ENCODE measurements at regions not wholly inside any gene's neighbourhood (a gene's known extent, or its start where the extent isn't known, plus 50 kb on each side); places are given as distances from the start of the nearest gene placed in this dataset.
A peak's percentile ranks its signal among the peaks of the same experiment; 100 is the strongest.

GRCh38 chr6:97850458-97851212 is 567.6 kb upstream of the MMS22L start:
- H3K27ac ChIP-seq (ENCODE audit: low read depth, low read length) = peak overlapping the region; percentile 36

GRCh38 chr6:97863697-97864096 is 580.7 kb upstream of the MMS22L start:
- H3K9me3 ChIP-seq (ENCODE audit: insufficient read depth, low read depth, low read length) = no peaks in the 10 kb centered on the region
- H3K4me1 Mint-ChIP-seq (ENCODE audit: low read depth, unreplicated experiment) = peaks cover 15% of the 10 kb centered on the region
- H3K4me3 ChIP-seq (ENCODE audit: insufficient read depth, low read depth, low read length) = no peak overlapping the region

More at GRCh38 chr6:97850458-97851212, 567.6 kb upstream of the MMS22L start:
- peak overlapping the region; percentile 71 for H2AFZ ChIP-seq (ENCODE audit: low read depth, low read length)
- peaks cover 7% of the 10 kb centered on the region for H3K4me1 ChIP-seq (ENCODE audit: insufficient read depth, low read length)
- H3K9ac ChIP-seq (ENCODE audit: low read length) = peak overlapping the region; percentile 56
- DNase-seq (ENCODE audit: low read depth) (peak; percentile 78), FAIRE-seq (peak; percentile 54)
- H3K27me3 ChIP-seq (ENCODE audit: insufficient read depth, low read length) = no peaks in the 10 kb centered on the region
- no peaks in the 10 kb centered on the region for H3K79me2 ChIP-seq (ENCODE audit: insufficient read depth, low read length)
- no peak for TF ChIP-seq CTCF (IDR thresholded peaks at IDR 0.05; ENCODE audit: insufficient read depth, low read depth, low read length)
- no peak for TF ChIP-seq EZH2 (IDR thresholded peaks at IDR 0.05; ENCODE audit: insufficient read depth, low read length)
- Mint-ChIP-seq H3K27me3 (ENCODE audit: low read depth, unreplicated experiment) (no peaks in the 10 kb centered on the region), H3K4me1 (ENCODE audit: low read depth, unreplicated experiment) (no peaks in the 10 kb centered on the region), H3K36me3 (ENCODE audit: low read depth, unreplicated experiment) (no peaks in the 10 kb centered on the region), H3K9me3 (ENCODE audit: unreplicated experiment) (no peaks in the 10 kb centered on the region), H3K4me3 (ENCODE audit: unreplicated experiment) (no peak overlapping the region), H3K27ac (ENCODE audit: unreplicated experiment) (peak overlapping the region; percentile 0)
- no peaks in the 10 kb centered on the region for H3K36me3 ChIP-seq (ENCODE audit: insufficient read depth, low read length)
- H3K9me3 ChIP-seq (ENCODE audit: insufficient read depth, low read depth, low read length) = no peaks in the 10 kb centered on the region
- peak overlapping the region; percentile 78 for H3K4me2 ChIP-seq (ENCODE audit: low read length)
- no peaks in the 10 kb centered on the region for H4K20me1 ChIP-seq (ENCODE audit: insufficient read depth, low read length)
- peak overlapping the region; percentile 49 for H3K4me3 ChIP-seq (ENCODE audit: insufficient read depth, low read depth, low read length)

More at GRCh38 chr6:97863697-97864096, 580.7 kb upstream of the MMS22L start:
- Histone ChIP-seq H3K4me1 (ENCODE audit: insufficient read depth, low read length) (no peaks in the 10 kb centered on the region), H3K36me3 (ENCODE audit: insufficient read depth, low read length) (no peaks in the 10 kb centered on the region), H3K9ac (ENCODE audit: low read length) (no peak overlapping the region), H2AFZ (ENCODE audit: low read depth, low read length) (no peak overlapping the region), H3K27me3 (ENCODE audit: insufficient read depth, low read length) (no peaks in the 10 kb centered on the region), H3K79me2 (ENCODE audit: insufficient read depth, low read length) (no peaks in the 10 kb centered on the region), H4K20me1 (ENCODE audit: insufficient read depth, low read length) (no peaks in the 10 kb centered on the region), H3K4me2 (ENCODE audit: low read length) (no peak overlapping the region), H3K27ac (ENCODE audit: low read depth, low read length) (no peak overlapping the region)
- H3K27me3 Mint-ChIP-seq (ENCODE audit: low read depth, unreplicated experiment) = no peaks in the 10 kb centered on the region
- no peak for DNase-seq (ENCODE audit: low read depth)
- no peak for FAIRE-seq
- no peak overlapping the region for H3K4me3 Mint-ChIP-seq (ENCODE audit: unreplicated experiment)
- H3K9me3 Mint-ChIP-seq (ENCODE audit: unreplicated experiment) = no peaks in the 10 kb centered on the region
- H3K27ac Mint-ChIP-seq (ENCODE audit: unreplicated experiment) = no peak overlapping the region
- H3K36me3 Mint-ChIP-seq (ENCODE audit: low read depth, unreplicated experiment) = no peaks in the 10 kb centered on the region
- TF ChIP-seq EZH2 (IDR thresholded peaks at IDR 0.05; ENCODE audit: insufficient read depth, low read length) (no peak), CTCF (IDR thresholded peaks at IDR 0.05; ENCODE audit: insufficient read depth, low read depth, low read length) (no peak)
